ENCODE measurements at regions not wholly inside any gene's neighbourhood (a gene's known extent, or its start where the extent isn't known, plus 50 kb on each side); places are given as distances from the start of the nearest gene placed in this dataset.

DNA sequence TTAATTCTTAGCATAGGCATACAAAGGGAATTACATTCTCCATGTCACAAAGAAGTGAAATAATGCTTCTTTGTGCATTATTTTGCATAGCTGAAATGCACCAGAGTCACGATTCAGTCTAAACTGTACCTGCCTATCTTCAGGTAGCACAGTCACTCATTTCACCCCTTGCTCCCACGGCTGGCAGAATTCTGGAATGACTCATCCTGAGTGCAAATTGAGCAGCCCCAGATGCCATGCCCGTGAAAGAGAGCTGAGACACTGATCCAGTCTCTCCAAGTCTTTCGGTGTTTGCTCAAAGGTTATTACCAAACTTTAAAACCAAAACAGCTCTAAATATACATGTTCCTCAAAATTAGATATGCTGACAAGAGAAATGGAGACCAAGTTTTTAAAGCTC, 168.3 kb upstream of the POU3F3 start:
- ATAC-seq (no peak), DNase-seq (no peak)
- intact Hi-C loops (cut with micrococcal nuclease) = no loop called here

DNA sequence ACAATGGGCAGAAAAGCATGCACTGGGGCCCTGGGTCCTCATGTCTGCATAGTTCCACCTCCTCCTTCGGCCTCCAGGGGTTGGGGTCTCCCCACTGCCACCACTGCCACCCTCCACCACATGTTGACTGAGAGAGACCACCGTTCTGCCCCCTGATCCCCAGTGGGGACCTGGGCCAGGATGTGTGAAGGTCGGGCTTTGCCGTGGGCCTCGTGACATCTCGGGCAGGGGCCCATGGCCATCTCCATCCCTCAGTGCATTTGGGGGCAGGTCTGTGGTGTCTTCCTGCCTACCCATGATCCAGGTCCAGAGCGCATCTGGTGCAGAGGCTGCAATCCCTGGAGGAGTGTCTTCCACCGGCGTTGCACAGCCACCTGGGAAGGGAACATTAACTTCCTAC, 166.8 kb upstream of the POU3F3 start:
- DNase-seq (no peak), ATAC-seq (no peak)
- intact Hi-C loops (cut with micrococcal nuclease) = no loop called here

DNA sequence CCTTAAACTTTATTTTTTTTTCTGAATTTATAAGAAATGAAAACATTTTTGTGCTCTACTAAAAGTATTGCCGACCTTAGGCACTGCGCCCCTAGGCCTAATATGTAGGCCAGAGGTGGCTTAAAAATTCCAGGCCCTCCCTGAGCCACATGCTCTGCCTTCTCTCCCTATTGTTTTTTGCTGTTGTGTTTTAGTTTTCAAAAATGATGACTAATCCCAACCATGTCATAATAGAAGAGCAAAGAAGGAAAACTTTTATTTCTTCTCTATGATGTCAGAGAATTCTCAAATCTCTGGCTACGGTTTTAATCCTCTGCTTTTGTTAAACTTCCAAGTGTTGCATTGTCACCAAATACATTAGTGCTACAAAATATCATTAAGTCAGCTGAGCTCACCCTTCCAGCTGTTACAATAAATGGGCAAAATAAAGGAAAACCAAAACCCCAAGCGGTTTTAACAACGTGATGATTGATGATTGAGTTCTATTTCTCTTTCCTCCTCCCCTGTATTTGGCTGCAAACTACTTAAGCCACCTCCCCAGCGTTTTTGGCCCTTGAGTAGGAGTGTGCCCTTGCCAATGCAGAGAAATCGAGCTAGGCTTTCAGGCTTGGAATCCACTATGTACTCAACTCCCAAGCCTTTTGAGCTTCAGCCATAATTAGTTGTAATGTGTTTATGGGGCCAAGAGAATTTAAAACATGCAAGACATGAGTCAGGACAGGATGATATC, 163.5 kb upstream of the POU3F3 start:
- intact Hi-C loops (cut with micrococcal nuclease) = no loop called here
- DNase-seq = no peak
- ATAC-seq = no peak

DNA sequence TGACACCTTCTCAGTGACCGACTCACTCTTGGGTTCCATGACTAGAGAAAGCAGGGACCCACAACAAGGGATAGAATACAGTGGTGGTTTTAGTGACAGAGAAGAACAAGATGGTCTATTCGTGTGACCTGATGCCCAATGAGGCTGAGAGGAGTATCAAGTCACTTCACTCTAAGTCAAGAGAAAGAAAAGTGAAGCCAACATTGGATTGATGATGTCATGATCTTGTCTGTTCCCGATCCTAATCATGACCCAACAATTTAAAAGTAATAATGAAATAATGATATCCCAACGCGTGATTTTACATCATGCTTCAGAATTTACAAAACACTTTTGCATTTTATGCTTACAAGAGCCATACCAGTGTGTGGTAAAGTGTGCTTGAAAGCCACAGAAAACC, 155.6 kb upstream of the POU3F3 start:
- intact Hi-C loops (cut with micrococcal nuclease) = no loop called here
- ATAC-seq (no peak), DNase-seq (no peak)

DNA sequence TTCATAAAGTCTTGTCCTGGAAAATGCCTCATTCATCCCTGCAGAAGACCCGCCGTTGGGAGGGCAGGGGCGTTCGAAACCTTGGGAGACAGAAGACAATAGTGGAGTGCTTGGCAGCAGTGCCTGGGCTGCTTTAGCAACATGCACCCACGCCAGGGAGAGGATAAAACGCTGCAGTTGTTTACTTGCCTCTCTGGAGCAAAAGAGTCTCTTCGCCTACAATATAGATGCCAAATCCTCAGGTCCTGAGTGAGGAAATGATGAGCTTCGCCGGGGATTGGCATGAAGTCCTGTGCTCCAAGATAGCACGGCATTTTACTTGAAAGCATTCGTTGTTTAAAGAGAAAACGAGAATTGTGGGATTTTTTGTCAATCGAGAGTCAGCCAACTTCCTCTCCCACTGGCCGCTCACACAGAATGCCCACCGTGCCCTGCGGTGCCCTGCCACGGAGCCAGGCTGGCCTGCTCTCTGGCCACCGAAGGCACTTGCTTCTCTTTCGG, 152.5 kb upstream of the POU3F3 start:
- ATAC-seq (no peak), DNase-seq (no peak)
- intact Hi-C loops (cut with micrococcal nuclease) = no loop called here

DNA sequence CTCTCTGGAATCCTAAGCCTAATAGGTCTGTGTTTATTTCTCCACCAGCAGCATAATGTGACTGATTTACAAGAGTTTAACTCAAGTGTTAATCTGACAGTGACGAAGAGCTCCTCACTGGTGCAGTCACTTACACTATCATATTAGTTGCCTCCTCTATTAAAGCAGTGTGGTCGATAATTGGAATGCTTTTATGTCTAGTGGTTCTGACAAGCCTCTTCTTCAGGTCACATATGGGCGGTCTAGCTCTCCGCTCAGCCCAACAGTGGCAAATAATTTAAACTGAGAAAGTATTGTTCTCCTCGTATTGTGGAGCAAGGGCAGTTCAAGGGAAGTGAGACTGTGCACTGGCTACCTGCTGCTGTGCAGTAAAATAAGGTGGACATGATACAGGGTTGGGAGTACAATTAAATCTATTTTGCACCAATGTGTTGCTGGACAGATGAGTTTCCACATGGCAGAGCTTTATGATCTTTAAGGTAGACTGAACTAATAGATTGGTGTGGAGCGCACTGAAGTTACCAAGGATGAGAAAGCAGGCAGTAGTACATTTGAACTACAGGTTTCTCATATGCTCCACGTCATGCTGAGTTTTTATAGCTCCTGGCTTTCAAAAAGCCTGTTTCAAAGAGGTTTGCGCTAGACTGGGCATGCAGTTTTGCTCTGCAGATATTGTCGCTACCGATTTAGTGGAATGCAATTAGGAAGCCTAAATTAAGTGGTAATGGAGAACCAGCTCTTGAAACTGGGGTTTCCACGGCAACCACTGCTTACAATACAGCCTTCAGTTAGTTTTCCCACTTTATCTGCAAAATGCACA, 151.7 kb upstream of the POU3F3 start:
- ATAC-seq (no peak), DNase-seq (no peak)
- intact Hi-C loops (cut with micrococcal nuclease) = no loop called here

DNA sequence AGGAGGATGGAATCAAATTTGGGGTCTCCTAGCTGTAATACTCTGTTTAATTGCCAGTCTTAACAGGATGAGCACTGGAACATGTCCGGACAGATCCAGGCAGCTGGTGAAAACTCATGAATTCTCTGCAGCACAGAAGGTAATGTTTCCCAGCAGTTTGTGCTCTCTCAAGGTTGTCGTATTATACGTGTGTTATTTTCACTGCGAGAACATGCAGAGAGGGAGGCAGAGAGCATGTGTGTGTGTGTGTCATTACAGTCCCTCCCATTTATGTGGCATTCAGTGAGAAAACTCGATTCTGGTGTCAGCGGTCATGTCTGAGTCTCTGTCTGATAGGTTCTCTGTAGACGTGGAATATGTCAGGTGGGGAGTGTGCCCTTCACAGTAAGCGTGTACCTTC, 150.2 kb upstream of the POU3F3 start:
- DNase-seq (no peak), ATAC-seq (no peak)
- intact Hi-C loops (cut with micrococcal nuclease) = no loop called here

DNA sequence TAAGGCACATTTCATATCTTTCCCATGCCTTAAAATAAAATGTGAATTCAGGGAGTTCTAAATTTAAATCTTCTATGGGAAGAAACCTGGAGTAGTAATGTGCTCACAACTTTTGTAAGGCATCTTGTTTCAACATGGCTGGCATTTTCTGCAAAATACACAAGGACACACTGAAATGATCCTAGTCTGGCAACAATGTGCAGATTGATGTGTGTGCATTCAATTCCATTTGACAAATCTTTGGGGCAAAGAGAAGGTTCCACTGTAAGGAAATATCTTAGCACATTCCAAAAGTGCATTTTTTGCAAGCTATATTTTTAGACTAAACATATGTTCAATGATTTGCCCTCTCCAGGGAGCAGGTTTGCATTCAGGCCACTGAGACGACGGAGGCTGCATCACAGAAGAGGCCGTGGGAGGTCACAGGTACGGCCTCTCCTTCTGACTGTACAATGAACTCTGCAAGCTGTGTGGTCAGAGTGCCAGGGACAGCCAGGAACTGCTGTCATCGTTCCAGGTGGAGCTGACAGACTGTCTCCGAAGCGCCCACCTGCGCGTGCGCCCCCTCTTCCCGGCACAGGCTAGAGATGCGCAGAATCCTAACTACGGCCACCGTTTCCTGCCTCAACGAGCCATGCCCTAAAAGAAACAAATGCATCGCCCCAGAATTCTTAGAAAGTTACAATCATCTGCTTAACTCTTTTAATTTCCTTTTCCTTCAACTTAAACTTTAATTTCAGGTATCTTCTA, 149.2 kb upstream of the POU3F3 start:
- DNase-seq = no peak
- intact Hi-C loops (cut with micrococcal nuclease) = no loop called here

DNA sequence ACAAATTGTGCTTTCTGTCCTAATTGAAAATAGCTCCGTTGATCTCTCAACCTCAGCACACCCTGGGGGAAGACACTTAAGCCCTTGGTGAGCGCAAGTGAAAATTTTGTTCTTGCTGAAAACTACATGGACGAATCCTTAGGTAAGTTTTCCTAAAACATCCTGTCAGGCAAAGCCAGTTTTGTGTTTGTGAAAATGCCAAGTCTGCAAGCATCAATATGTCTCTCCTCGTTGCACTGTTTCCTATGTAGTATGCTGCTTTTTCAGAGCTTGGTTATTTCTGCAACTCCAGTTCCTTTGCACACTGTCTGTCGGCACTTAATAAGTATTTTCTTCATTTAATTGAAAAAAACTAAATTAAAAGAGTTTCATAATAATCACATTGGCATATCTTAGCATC, 146.9 kb upstream of the POU3F3 start:
- intact Hi-C loops (cut with micrococcal nuclease) = no loop called here
- ATAC-seq = no peak
- no peak for DNase-seq

More for the DNA sequence above, 149.2 kb upstream of the POU3F3 start:
- ATAC-seq = no peak

DNA sequence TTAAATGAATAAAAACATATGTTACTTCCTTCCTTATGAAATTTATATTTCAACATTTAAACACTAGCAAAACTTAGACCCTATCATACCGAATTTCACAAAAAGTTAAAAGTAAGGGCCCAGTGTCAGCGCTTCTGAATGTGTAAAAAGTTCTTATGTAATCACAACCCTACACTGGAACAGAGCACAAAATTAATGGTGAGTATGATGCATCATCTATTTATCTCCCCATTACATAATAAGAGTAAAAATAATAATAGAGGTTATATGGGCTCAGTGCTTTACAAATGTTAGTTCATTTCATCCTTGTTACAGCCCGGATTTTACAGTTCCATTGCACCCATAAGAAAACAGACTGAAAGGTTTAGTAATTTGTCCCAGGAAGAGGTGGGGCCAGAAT, 144.9 kb upstream of the POU3F3 start:
- intact Hi-C loops (cut with micrococcal nuclease) = no loop called here
- DNase-seq (no peak), ATAC-seq (no peak)

DNA sequence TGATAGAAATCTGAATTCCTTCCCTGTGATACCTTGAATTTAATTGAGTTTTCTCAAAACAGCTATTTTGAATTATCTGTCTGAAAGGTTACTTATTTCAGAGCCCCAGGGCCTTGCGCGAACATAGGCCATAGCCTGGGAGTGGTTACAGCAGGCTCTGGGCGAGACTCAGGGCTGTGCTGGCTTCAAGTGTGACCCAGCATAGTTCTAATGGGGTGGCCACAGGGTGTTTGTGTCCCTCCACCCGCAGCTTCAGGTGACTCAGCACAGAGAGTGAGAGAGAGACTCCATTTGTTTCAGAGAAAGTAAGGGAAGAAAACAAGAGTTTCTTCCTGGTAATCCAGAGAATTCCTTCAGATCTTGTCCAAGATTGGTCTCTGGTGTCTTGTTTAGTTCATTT, 137.9 kb upstream of the POU3F3 start:
- ATAC-seq (no peak), DNase-seq (no peak)
- intact Hi-C loops (cut with micrococcal nuclease) = no loop called here

DNA sequence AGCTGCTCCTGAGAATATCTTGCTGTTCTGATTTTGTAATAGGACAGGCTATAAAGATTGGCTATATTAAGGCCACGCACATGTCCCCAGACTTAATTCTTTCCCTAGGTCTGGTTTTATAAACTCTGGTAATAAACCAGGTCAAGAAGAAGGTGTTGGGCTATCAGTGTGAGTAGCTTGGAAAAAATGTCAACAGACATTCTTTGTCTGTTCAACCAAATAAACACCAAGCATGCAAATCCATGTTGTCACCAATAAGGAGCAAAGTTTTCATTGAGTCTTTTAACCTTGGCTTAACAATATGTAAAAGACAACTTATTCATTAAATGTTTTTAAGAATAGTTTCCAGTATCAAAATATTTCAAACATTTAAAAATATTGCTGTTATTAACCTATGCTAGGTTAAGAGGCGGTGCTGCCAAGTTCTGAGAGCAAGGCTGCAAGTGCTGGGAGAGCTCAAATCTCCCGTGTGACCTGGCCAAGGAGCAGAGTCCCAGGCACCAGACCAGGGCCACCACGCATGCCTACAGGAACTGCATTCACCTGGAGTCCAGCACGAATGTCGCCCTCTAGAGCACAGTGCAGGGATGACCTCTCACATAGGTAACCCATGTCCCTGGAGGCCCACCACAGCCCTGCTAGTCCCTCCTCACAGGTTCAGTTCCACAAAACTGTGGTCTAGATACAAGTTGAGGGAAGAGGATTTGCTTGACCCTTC, 120.5 kb upstream of the POU3F3 start:
- ATAC-seq = no peak
- no peak for DNase-seq
- intact Hi-C loops (cut with micrococcal nuclease) = no loop called here

DNA sequence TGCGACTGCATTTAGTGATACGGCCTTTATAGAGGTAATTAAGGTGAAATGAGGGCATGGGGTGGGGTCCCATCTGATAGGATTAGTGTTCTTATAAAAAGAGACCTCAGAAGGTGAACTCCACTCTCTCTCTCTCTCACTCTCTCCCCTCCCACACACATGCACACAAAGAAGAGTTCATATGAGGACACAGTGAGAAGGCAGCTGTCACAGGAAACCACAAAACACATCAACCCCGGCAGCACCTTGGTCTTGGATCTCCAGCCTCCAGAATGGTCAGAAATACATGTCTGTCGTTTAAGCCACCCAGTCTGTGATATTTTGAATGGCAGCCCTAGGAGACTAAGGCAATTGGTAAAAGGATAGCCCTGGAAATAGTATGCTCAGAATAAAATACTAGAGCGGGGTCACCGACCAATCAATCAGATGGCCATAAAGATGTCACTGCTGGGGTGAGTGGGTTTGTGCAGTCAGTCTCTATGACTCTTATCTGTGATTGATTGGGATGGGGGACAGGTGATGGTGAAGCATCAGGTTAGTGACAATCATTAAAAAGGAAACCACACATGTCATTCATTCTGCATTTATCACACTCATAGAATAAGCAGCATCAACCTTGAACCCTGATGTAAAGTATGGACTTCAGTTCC, 118.9 kb upstream of the POU3F3 start:
- intact Hi-C loops (cut with micrococcal nuclease) = no loop called here
- ATAC-seq (no peak), DNase-seq (no peak)

DNA sequence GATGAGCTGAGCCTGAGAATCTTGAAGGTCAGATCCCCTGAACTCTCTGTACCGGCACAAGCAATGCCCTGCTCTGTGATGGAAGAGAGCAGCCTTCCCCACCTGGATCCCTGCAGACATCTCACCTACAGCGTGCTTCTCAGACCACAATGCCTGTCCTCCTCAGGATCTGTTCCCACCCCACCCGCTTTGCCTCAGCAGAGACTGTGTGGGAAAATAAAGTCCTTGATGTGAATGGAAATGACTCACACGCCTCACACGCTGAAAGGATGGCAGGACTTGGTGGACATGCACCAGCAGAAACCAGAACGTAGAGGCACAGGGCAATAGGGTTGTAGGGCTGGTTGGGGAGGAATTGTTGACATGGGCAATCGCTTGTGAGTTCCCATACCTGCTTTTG, 117.9 kb upstream of the POU3F3 start:
- no peak for ATAC-seq
- intact Hi-C loops (cut with micrococcal nuclease) = no loop called here

DNA sequence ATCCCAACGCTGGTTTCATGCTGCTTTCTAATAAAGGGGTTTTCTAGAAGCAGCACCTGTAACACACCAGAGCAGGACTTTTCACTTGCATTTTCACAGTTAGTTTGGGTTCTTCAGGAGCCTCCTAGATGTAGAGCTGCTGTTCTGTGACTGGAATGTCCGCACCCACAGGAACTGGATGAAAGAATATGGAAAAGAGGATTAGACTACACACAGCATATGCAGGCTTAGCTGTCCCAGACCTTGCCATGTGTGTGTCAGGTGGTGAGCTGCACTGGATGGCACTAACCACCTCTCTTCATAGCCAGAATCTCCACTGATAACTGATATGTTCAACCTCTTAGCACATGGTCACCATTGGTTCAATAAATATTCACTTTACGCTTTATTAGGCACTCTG, 112.1 kb upstream of the POU3F3 start:
- DNase-seq = no peak
- intact Hi-C loops (cut with micrococcal nuclease) = no loop called here
- ATAC-seq = no peak

More for the DNA sequence above, 117.9 kb upstream of the POU3F3 start:
- no peak for DNase-seq

DNA sequence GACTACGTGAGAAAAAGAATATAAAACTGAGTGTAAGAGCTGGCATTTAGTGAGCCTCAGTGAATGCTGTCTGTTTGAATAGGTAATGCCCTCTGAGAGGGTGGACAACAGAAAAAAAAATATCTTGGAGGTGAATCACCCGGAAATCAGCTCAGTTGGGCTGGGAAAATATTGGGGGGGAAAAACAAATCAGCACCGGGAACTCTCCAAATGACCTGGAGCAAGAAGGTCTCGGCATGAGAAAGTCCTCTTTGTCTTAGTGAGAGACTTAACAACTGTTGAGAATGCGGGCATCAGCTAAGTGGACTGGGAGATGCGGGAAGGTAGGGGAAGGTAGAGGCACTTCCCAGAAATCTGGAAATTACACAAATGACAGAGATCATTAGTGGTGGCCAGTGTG, 109.4 kb upstream of the POU3F3 start:
- intact Hi-C loops (cut with micrococcal nuclease) = no loop called here
- ATAC-seq (no peak), DNase-seq (no peak)

DNA sequence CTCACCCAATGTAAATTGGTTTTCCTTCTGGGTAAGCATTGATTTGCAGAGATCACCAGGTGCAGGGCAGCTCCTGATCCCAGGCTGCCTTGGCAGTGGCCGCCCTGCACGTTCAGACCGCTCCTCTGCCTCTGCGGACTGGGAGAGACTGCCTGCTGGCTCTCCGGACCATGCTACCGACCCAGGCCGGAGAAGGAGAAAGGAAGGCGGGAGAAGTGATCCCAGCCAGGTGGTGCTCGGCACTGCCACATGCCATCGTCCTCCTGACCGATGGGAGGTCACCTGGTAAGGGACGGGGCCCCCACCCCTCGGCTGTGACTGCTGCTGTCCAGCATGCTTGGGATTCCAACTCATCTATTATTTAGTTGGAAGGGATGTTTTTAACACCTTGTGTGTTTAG, 108.1 kb upstream of the POU3F3 start:
- intact Hi-C loops (cut with micrococcal nuclease) = no loop called here
- no peak for ATAC-seq
- DNase-seq = no peak

DNA sequence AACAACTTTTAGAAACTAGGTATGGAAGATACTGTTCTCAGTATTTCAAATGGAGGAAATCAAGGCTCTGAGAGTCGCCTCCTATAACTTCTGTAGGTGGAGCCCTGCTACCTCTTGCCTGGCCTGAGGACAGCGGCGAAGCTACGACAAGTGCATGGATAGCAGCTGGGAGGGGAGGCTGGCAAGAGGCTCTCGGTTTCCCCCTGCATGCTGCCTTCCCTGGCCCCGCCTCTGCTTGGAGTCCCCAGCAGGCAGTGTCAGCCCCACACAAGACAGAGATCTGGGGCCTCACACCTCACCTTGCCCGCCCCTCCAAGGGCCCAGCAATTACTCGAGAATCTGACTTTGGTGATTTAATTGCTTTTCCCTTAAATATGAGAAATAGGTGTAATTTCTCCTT, 107.6 kb upstream of the POU3F3 start:
- ATAC-seq (no peak), DNase-seq (no peak)
- intact Hi-C loops (cut with micrococcal nuclease) = no loop called here

DNA sequence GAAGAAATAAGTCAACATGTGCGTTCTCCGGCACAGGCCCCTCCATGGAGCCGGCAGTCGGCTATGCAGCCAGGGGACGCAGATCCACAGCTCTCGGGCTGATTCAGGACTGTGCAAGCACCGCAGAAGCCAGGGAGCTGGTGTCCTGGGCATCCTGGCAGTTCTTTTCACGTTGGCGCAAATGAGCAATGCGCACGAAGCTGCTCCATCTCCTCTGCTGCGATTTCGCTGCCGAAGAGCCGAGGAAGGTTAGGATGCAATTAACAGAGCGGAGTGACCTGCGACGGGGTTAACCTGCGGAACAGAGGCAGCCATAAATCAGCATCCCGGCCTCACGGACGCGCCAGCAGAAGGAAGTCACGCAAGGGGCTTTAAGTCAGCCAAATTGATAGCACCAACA, 107.1 kb upstream of the POU3F3 start:
- no peak for DNase-seq
- intact Hi-C loops (cut with micrococcal nuclease) = no loop called here
- ATAC-seq = no peak

All from left ventricle myocardium superior (tissue), 1 donor.